ENCODE measurements at regions not wholly inside any gene's neighbourhood (a gene's known extent, or its start where the extent isn't known, plus 50 kb on each side); places are given as distances from the start of the nearest gene placed in this dataset.

GRCh38 chr11:69398529-69399492, 82.7 kb upstream of the LINC01488 start:
- H3K4me1 ChIP-seq (ENCODE audit: low read length), result no peaks in the 10 kb centered on the region
- H4K20me1 ChIP-seq (ENCODE audit: insufficient read depth, low read depth, low read length), result no peaks in the 10 kb centered on the region
- no peaks in the 10 kb centered on the region for H3K9me2 ChIP-seq (replicated peaks; ENCODE audit: insufficient read depth, low read length)
- H2AFZ ChIP-seq (ENCODE audit: low read length), result no peak overlapping the region
- no peaks in the 10 kb centered on the region for H3K9me3 ChIP-seq (ENCODE audit: low read length)
- no peaks in the 10 kb centered on the region for H3K27me3 ChIP-seq (ENCODE audit: low read length)
- no peak overlapping the region for H3K9ac ChIP-seq (ENCODE audit: low read length)
- no peaks in the 10 kb centered on the region for H3K36me3 ChIP-seq (ENCODE audit: insufficient read depth, low read length)
- no peak for DNase-seq
- H3K4me3 ChIP-seq (ENCODE audit: low read length), result no peak overlapping the region
- no peak overlapping the region for H3K4me2 ChIP-seq (ENCODE audit: low read depth, low read length, poor library complexity, severe bottlenecking)
- H3K27ac ChIP-seq (ENCODE audit: low read length), result no peak overlapping the region
- H3K79me2 ChIP-seq (ENCODE audit: low read length), result no peaks in the 10 kb centered on the region

- Histone ChIP-seq H3K27ac (ENCODE audit: low read length) (no peak overlapping the region), H3K4me1 (ENCODE audit: low read length) (no peaks in the 10 kb centered on the region), H3K9ac (ENCODE audit: low read length) (no peak overlapping the region), H4K20me1 (ENCODE audit: insufficient read depth, low read depth, low read length) (no peaks in the 10 kb centered on the region), H3K9me2 (replicated peaks; ENCODE audit: insufficient read depth, low read length) (no peaks in the 10 kb centered on the region), H3K27me3 (ENCODE audit: low read length) (no peaks in the 10 kb centered on the region), H3K36me3 (ENCODE audit: insufficient read depth, low read length) (no peaks in the 10 kb centered on the region), H3K4me3 (ENCODE audit: low read length) (no peak overlapping the region), H3K4me2 (ENCODE audit: low read depth, low read length, poor library complexity, severe bottlenecking) (no peak overlapping the region), H2AFZ (ENCODE audit: low read length) (no peak overlapping the region), H3K9me3 (ENCODE audit: low read length) (no peaks in the 10 kb centered on the region), H3K79me2 (ENCODE audit: low read length) (no peaks in the 10 kb centered on the region)
- DNase-seq, result no peak
Measured at GRCh38 chr11:69400140-69400539, 81.3 kb upstream of the LINC01488 start.

- Histone ChIP-seq H2AFZ (ENCODE audit: low read length) (no peak overlapping the region), H3K9me3 (ENCODE audit: low read length) (no peaks in the 10 kb centered on the region), H3K27ac (ENCODE audit: low read length) (no peak overlapping the region), H3K4me1 (ENCODE audit: low read length) (no peaks in the 10 kb centered on the region), H3K9me2 (replicated peaks; ENCODE audit: insufficient read depth, low read length) (no peaks in the 10 kb centered on the region), H3K79me2 (ENCODE audit: low read length) (no peaks in the 10 kb centered on the region), H3K36me3 (ENCODE audit: insufficient read depth, low read length) (no peaks in the 10 kb centered on the region), H3K4me2 (ENCODE audit: low read depth, low read length, poor library complexity, severe bottlenecking) (no peak overlapping the region), H3K9ac (ENCODE audit: low read length) (no peak overlapping the region), H4K20me1 (ENCODE audit: insufficient read depth, low read depth, low read length) (no peaks in the 10 kb centered on the region), H3K4me3 (ENCODE audit: low read length) (no peak overlapping the region), H3K27me3 (ENCODE audit: low read length) (no peaks in the 10 kb centered on the region)
- no peak for DNase-seq
Measured at GRCh38 chr11:69400771-69401590, 80.5 kb upstream of the LINC01488 start.

GRCh38 chr11:69401715-69402114, 79.7 kb upstream of the LINC01488 start:
- no peak overlapping the region for H3K27ac ChIP-seq (ENCODE audit: low read length)
- no peak overlapping the region for H3K4me2 ChIP-seq (ENCODE audit: low read depth, low read length, poor library complexity, severe bottlenecking)
- no peak overlapping the region for H3K9ac ChIP-seq (ENCODE audit: low read length)

GRCh38 chr11:69402251-69402887, 79.1 kb upstream of the LINC01488 start:
- no peak overlapping the region for H3K4me2 ChIP-seq (ENCODE audit: low read depth, low read length, poor library complexity, severe bottlenecking)
- H4K20me1 ChIP-seq (ENCODE audit: insufficient read depth, low read depth, low read length), result no peaks in the 10 kb centered on the region
- H3K9me2 ChIP-seq (replicated peaks; ENCODE audit: insufficient read depth, low read length), result no peaks in the 10 kb centered on the region
- H3K9ac ChIP-seq (ENCODE audit: low read length), result no peak overlapping the region
- DNase-seq, result no peak
- no peaks in the 10 kb centered on the region for H3K9me3 ChIP-seq (ENCODE audit: low read length)
- no peaks in the 10 kb centered on the region for H3K4me1 ChIP-seq (ENCODE audit: low read length)
- no peak overlapping the region for H2AFZ ChIP-seq (ENCODE audit: low read length)
- H3K27ac ChIP-seq (ENCODE audit: low read length), result no peak overlapping the region
- H3K4me3 ChIP-seq (ENCODE audit: low read length), result no peak overlapping the region
- H3K27me3 ChIP-seq (ENCODE audit: low read length), result no peaks in the 10 kb centered on the region
- no peaks in the 10 kb centered on the region for H3K79me2 ChIP-seq (ENCODE audit: low read length)
- no peaks in the 10 kb centered on the region for H3K36me3 ChIP-seq (ENCODE audit: insufficient read depth, low read length)

More at GRCh38 chr11:69401715-69402114, 79.7 kb upstream of the LINC01488 start:
- no peak overlapping the region for H2AFZ ChIP-seq (ENCODE audit: low read length)
- no peak for DNase-seq
- no peaks in the 10 kb centered on the region for H3K36me3 ChIP-seq (ENCODE audit: insufficient read depth, low read length)
- H3K9me2 ChIP-seq (replicated peaks; ENCODE audit: insufficient read depth, low read length), result no peaks in the 10 kb centered on the region
- H3K79me2 ChIP-seq (ENCODE audit: low read length), result no peaks in the 10 kb centered on the region
- H3K27me3 ChIP-seq (ENCODE audit: low read length), result no peaks in the 10 kb centered on the region
- H3K4me1 ChIP-seq (ENCODE audit: low read length), result no peaks in the 10 kb centered on the region
- H3K9me3 ChIP-seq (ENCODE audit: low read length), result no peaks in the 10 kb centered on the region
- H3K4me3 ChIP-seq (ENCODE audit: low read length), result no peak overlapping the region
- H4K20me1 ChIP-seq (ENCODE audit: insufficient read depth, low read depth, low read length), result no peaks in the 10 kb centered on the region

- no peak overlapping the region for H2AFZ ChIP-seq (ENCODE audit: low read length)
- no peak overlapping the region for H3K27ac ChIP-seq (ENCODE audit: low read length)
- no peaks in the 10 kb centered on the region for H3K9me3 ChIP-seq (ENCODE audit: low read length)
- H3K4me2 ChIP-seq (ENCODE audit: low read depth, low read length, poor library complexity, severe bottlenecking), result no peak overlapping the region
- H3K27me3 ChIP-seq (ENCODE audit: low read length), result no peaks in the 10 kb centered on the region
- H3K9ac ChIP-seq (ENCODE audit: low read length), result no peak overlapping the region
- H3K79me2 ChIP-seq (ENCODE audit: low read length), result no peaks in the 10 kb centered on the region
- H3K9me2 ChIP-seq (replicated peaks; ENCODE audit: insufficient read depth, low read length), result no peaks in the 10 kb centered on the region
- H3K36me3 ChIP-seq (ENCODE audit: insufficient read depth, low read length), result no peaks in the 10 kb centered on the region
- H3K4me1 ChIP-seq (ENCODE audit: low read length), result no peaks in the 10 kb centered on the region
- no peak overlapping the region for H3K4me3 ChIP-seq (ENCODE audit: low read length)
- no peaks in the 10 kb centered on the region for H4K20me1 ChIP-seq (ENCODE audit: insufficient read depth, low read depth, low read length)
- no peak for DNase-seq
Measured at GRCh38 chr11:69403556-69404215, 77.8 kb upstream of the LINC01488 start.

- no peaks in the 10 kb centered on the region for H3K36me3 ChIP-seq (ENCODE audit: insufficient read depth, low read length)
- no peaks in the 10 kb centered on the region for H3K9me2 ChIP-seq (replicated peaks; ENCODE audit: insufficient read depth, low read length)
- H3K9ac ChIP-seq (ENCODE audit: low read length), result no peak overlapping the region
- no peaks in the 10 kb centered on the region for H3K4me1 ChIP-seq (ENCODE audit: low read length)
- no peaks in the 10 kb centered on the region for H3K9me3 ChIP-seq (ENCODE audit: low read length)
- H3K4me2 ChIP-seq (ENCODE audit: low read depth, low read length, poor library complexity, severe bottlenecking), result no peak overlapping the region
- H3K4me3 ChIP-seq (ENCODE audit: low read length), result no peak overlapping the region
- H3K27me3 ChIP-seq (ENCODE audit: low read length), result no peaks in the 10 kb centered on the region
- H3K27ac ChIP-seq (ENCODE audit: low read length), result no peak overlapping the region
- H4K20me1 ChIP-seq (ENCODE audit: insufficient read depth, low read depth, low read length), result no peaks in the 10 kb centered on the region
- DNase-seq, result no peak
- no peak overlapping the region for H2AFZ ChIP-seq (ENCODE audit: low read length)
- no peaks in the 10 kb centered on the region for H3K79me2 ChIP-seq (ENCODE audit: low read length)
Measured at GRCh38 chr11:69406060-69406459, 75.4 kb upstream of the LINC01488 start.

Data from Karpas-422 (cell line).